ENCODE measurements at regions not wholly inside any gene's neighbourhood (a gene's known extent, or its start where the extent isn't known, plus 50 kb on each side); places are given as distances from the start of the nearest gene placed in this dataset.
"Not testable (repeated sequence)": the region's sequence is repeated elsewhere in the genome, so short reads cannot be mapped to it uniquely, and the experiment has no call there.

DNA sequence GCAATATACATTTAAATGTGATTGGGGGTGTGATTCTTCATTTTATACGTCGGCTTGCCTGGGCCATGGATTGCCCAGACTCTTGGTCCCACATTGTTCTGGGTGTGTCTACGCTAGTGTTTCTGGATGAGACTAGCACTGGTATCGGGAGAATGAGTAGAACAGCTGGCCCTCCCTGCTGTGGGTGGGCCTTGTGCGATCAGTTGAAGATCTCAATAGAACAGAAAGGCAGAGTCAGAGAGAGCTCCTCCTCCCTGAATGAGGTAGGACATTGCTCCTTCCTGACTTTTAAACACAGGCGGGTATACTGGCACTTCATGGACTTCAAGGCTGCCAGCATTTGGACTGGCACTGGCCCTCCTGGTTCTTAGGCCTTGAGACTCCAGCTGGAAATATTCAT, 603.0 kb downstream of the LIG4 start:
- TF ChIP-seq, protein P1, sequence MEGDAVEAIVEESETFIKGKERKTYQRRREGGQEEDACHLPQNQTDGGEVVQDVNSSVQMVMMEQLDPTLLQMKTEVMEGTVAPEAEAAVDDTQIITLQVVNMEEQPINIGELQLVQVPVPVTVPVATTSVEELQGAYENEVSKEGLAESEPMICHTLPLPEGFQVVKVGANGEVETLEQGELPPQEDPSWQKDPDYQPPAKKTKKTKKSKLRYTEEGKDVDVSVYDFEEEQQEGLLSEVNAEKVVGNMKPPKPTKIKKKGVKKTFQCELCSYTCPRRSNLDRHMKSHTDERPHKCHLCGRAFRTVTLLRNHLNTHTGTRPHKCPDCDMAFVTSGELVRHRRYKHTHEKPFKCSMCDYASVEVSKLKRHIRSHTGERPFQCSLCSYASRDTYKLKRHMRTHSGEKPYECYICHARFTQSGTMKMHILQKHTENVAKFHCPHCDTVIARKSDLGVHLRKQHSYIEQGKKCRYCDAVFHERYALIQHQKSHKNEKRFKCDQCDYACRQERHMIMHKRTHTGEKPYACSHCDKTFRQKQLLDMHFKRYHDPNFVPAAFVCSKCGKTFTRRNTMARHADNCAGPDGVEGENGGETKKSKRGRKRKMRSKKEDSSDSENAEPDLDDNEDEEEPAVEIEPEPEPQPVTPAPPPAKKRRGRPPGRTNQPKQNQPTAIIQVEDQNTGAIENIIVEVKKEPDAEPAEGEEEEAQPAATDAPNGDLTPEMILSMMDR (IDR thresholded peaks at IDR 0.05): no peak
- DNase-seq (no peak), ATAC-seq (no peak)
- Histone ChIP-seq H3K27ac (no peak overlapping the region), H3K9me3 (no peaks in the 10 kb centered on the region), H3K27me3 (ENCODE audit: low read depth) (no peaks in the 10 kb centered on the region), H3K4me1 (no peaks in the 10 kb centered on the region), H3K36me3 (no peaks in the 10 kb centered on the region), H3K4me3 (no peak overlapping the region)
- intact Hi-C loops (cut with DNase I): no loop called here

DNA sequence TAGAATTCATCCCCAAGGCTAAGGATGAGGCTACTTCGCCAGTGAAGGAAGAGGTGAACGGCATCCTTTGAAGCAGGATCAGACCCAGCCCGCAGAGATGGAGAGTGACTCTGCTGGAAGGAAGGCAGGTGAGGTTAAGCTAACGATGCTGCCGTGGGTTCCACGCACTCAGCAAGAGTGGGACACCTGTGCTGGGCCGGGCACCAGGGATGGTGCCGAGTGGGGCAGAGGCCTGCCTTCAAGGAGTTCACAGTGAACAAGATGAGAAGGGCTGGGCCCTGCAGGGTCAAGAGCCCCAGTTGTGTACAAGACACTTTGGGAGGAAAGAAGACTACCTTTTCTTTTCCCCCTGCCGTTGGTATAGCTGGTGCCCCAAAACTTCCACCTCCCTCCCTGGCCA, 606.6 kb downstream of the LIG4 start:
- DNase-seq: no peak
- Histone ChIP-seq H3K4me3 (no peak overlapping the region), H3K27me3 (ENCODE audit: low read depth) (no peaks in the 10 kb centered on the region), H3K27ac (no peak overlapping the region), H3K36me3 (no peaks in the 10 kb centered on the region), H3K4me1 (no peaks in the 10 kb centered on the region), H3K9me3 (no peaks in the 10 kb centered on the region)
- peak in 1 of 2 donors; percentile 23 for ATAC-seq
- TF ChIP-seq, protein P1 (IDR thresholded peaks at IDR 0.05): no peak
- intact Hi-C loops (cut with DNase I): no loop called here

DNA sequence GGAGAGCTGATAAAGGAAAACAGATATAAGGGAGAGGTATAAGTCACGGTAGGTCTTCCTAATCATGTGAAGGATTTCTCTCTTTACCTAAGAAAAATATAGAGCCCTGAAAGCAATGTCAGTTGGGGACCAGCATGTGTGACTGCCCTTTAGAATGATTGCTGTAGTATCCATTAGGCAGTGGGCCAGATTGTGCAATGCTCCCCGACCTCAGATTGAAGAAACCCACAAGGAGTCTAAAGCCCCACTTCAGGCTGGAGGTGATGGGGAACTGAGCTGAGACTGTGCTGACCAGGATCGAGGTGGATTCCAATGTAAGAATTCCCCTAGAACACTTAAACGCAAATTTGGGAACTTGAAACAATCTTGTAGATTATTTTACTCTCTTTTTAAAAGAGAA, 614.4 kb downstream of the LIG4 start:
- peak in 1 of 2 donors; percentile 51 for ATAC-seq
- Histone ChIP-seq H3K36me3 (no peaks in the 10 kb centered on the region), H3K4me3 (no peak overlapping the region), H3K27me3 (ENCODE audit: low read depth) (no peaks in the 10 kb centered on the region), H3K4me1 (no peaks in the 10 kb centered on the region), H3K27ac (no peak overlapping the region), H3K9me3 (no peaks in the 10 kb centered on the region)
- intact Hi-C loops (cut with DNase I): no loop called here
- no peak for DNase-seq
- TF ChIP-seq, protein P1 (IDR thresholded peaks at IDR 0.05): no peak

DNA sequence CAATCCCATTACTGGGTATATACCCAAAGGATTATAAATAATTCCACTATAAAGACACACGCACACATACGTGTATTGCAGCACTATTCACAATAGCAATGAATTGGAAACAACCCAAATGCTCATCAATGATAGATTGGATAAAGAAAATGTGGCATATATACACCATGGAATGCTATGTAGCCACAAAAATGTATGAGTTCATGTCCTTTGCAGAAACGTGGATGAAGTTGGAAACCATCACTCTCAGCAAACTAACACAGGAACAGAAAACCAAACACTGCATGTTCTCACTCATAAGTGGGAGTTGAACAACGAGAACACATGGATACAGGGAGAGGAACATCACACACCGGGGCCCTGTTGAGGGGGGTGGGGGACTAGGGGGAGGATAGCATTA, 619.0 kb downstream of the LIG4 start:
- H3K27me3 ChIP-seq (ENCODE audit: low read depth); intact Hi-C loops (cut with DNase I); H3K36me3 ChIP-seq; H3K27ac ChIP-seq; H3K4me3 ChIP-seq; DNase-seq; H3K4me1 ChIP-seq; H3K9me3 ChIP-seq; ATAC-seq: not testable (repeated sequence)

DNA sequence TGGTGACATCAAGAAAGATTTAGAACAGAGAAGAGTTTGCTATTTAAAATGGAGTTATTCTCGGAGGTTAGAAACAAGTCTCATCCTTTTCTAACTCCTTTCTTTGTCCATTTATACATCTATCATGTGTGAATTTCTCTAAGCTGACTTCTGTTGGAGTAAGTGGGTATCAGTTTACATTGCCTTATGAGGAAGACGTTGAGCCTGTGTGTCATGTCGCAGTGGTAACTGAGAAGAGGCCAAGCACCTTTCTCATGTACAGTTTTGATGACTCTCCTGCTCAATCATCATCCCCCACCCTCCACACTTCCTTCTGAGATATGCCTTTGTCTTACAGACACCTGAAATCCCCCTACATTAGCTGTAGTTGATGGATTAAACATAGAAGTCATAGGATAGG, 624.8 kb downstream of the LIG4 start:
- no peaks in the 10 kb centered on the region for H3K4me1 ChIP-seq
- DNase-seq (no peak), ATAC-seq (no peak)
- H3K36me3 ChIP-seq: no peaks in the 10 kb centered on the region
- H3K9me3 ChIP-seq: no peaks in the 10 kb centered on the region
- TF ChIP-seq, protein P1 (IDR thresholded peaks at IDR 0.05): no peak
- H3K27ac ChIP-seq: no peak overlapping the region
- no peaks in the 10 kb centered on the region for H3K27me3 ChIP-seq (ENCODE audit: low read depth)
- intact Hi-C loops (cut with DNase I): no loop called here
- no peak overlapping the region for H3K4me3 ChIP-seq

DNA sequence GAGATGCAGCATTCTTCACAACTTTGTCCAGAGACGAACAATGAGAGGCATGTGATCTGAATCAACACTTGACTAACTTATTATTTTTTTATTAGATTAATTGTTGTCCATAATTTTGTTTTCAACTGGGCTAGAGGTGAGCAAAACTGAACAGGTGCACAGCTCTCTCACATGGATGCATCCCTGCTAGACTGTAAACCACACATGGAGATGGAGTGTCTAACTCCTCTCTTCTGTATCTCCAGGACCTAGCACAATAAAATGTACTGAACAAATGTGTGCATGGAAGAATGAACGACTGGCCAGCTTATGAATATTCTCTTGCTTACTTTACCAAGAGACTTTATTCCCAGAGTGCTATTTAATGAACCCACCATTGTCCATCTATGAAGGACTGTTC, 627.7 kb downstream of the LIG4 start:
- DNase-seq: no peak

More for the DNA sequence above, 627.7 kb downstream of the LIG4 start:
- Histone ChIP-seq H3K4me3 (no peak overlapping the region), H3K36me3 (no peaks in the 10 kb centered on the region), H3K9me3 (no peaks in the 10 kb centered on the region), H3K27ac (no peak overlapping the region), H3K27me3 (ENCODE audit: low read depth) (no peaks in the 10 kb centered on the region), H3K4me1 (no peaks in the 10 kb centered on the region)
- ATAC-seq: no peak
- TF ChIP-seq, protein P1 (IDR thresholded peaks at IDR 0.05): no peak
- intact Hi-C loops (cut with DNase I): no loop called here

Data from lower lobe of right lung (tissue), 2 donors.